IPS DF 6.9 (cell line): ENCODE measurements at regions not wholly inside any gene's neighbourhood (a gene's known extent, or its start where the extent isn't known, plus 50 kb on each side); places are given as distances from the start of the nearest gene placed in this dataset.

Experiments
- DNase-seq: peaks from one replicate; pipeline ENCODE4 v3.0.0-alpha.2; 2013; ENCODE audit warnings: low read depth, low spot score
- H3K27ac ChIP-seq: one replicate; pipeline ENCODE4 v1.5.1; 2013; ENCODE audit warnings: low read length, control low read depth
- H3K27me3 ChIP-seq: 2 replicates; pipeline ENCODE4 v1.6.1; 2013; ENCODE audit warnings: mild to moderate bottlenecking, low read length; ENCODE audit not compliant: control insufficient read depth, insufficient read depth
- H3K36me3 ChIP-seq: 2 replicates; pipeline ENCODE4 v1.6.1; 2013; ENCODE audit warnings: low read length; ENCODE audit not compliant: control insufficient read depth, insufficient read depth
- H3K4me1 ChIP-seq: 2 replicates; pipeline ENCODE4 v1.6.1; 2013; ENCODE audit warnings: low read length; ENCODE audit not compliant: control insufficient read depth, insufficient read depth
- H3K4me3 ChIP-seq: 2 replicates; pipeline ENCODE4 v1.5.1; 2013; ENCODE audit warnings: mild to moderate bottlenecking, low read length
- H3K9me3 ChIP-seq: 2 replicates; pipeline ENCODE4 v1.6.1; 2013; ENCODE audit warnings: low read length, inconsistent platforms; ENCODE audit not compliant: control insufficient read depth, insufficient read depth
- WGBS: extraction: QIAGEN DNeasy Blood & Tissue Kit; methylation state at CpG from one replicate; pipeline ENCODE4 v1.1.7; 2013; ENCODE audit warnings: mixed read lengths, missing lambda C conversion rate; ENCODE audit not compliant: insufficient read length, insufficient coverage; 5-methylcytosine and 5-hydroxymethylcytosine counted together

GRCh38 chr2:237150186-237150585, 64.5 kb downstream of the COPS8 start:
- no peaks in the 10 kb centered on the region; the same call in 1 of the 2 replicates for H3K9me3 ChIP-seq
- H3K27me3 ChIP-seq = no peaks in the 10 kb centered on the region
- no peaks in the 10 kb centered on the region for H3K36me3 ChIP-seq
- H3K4me3 ChIP-seq = no peak overlapping the region
- no peaks in the 10 kb centered on the region for H3K4me1 ChIP-seq
- no CpG with 5 or more reads among the region's 1 CpG for WGBS
- DNase-seq = no peak
- no peak overlapping the region for H3K27ac ChIP-seq

- Histone ChIP-seq H3K4me3 (no peak overlapping the region), H3K27me3 (no peaks in the 10 kb centered on the region), H3K36me3 (no peaks in the 10 kb centered on the region), H3K27ac (no peak overlapping the region), H3K4me1 (no peaks in the 10 kb centered on the region), H3K9me3 (no peaks in the 10 kb centered on the region; the same call in 1 of the 2 replicates)
- WGBS = no CpG with 5 or more reads among the region's 6 CpGs
- DNase-seq = no peak
Observed at GRCh38 chr2:237150831-237151375, 65.2 kb downstream of the COPS8 start.

- H3K36me3 ChIP-seq = no peaks in the 10 kb centered on the region
- no peaks in the 10 kb centered on the region; the same call in 1 of the 2 replicates for H3K9me3 ChIP-seq
- no peaks in the 10 kb centered on the region for H3K4me1 ChIP-seq
- DNase-seq = no peak
- no CpG with 5 or more reads among the region's 9 CpGs for WGBS
- no peak overlapping the region for H3K4me3 ChIP-seq
- H3K27ac ChIP-seq = no peak overlapping the region
- H3K27me3 ChIP-seq = no peaks in the 10 kb centered on the region
Observed at GRCh38 chr2:237152361-237152760, 66.7 kb downstream of the COPS8 start.

GRCh38 chr2:237153181-237153580, 67.5 kb downstream of the COPS8 start:
- no CpG with 5 or more reads among the region's 6 CpGs for WGBS

GRCh38 chr2:237154082-237154638, 68.5 kb downstream of the COPS8 start:
- H3K27ac ChIP-seq = no peak overlapping the region
- no peaks in the 10 kb centered on the region for H3K36me3 ChIP-seq
- H3K4me3 ChIP-seq = no peak overlapping the region
- WGBS = no CpG with 5 or more reads among the region's 7 CpGs
- H3K9me3 ChIP-seq = no peaks in the 10 kb centered on the region
- H3K4me1 ChIP-seq = no peaks in the 10 kb centered on the region
- no peaks in the 10 kb centered on the region for H3K27me3 ChIP-seq
- peak; percentile 33 for DNase-seq

More at GRCh38 chr2:237153181-237153580, 67.5 kb downstream of the COPS8 start:
- Histone ChIP-seq H3K9me3 (no peaks in the 10 kb centered on the region; the same call in 1 of the 2 replicates), H3K27me3 (no peaks in the 10 kb centered on the region), H3K36me3 (no peaks in the 10 kb centered on the region), H3K27ac (no peak overlapping the region), H3K4me1 (no peaks in the 10 kb centered on the region), H3K4me3 (no peak overlapping the region)
- DNase-seq = no peak

GRCh38 chr2:237154884-237155851, 69.5 kb downstream of the COPS8 start:
- Histone ChIP-seq H3K27me3 (no peaks in the 10 kb centered on the region), H3K36me3 (no peaks in the 10 kb centered on the region), H3K4me3 (no peak overlapping the region), H3K27ac (no peak overlapping the region), H3K9me3 (no peaks in the 10 kb centered on the region), H3K4me1 (no peaks in the 10 kb centered on the region)
- DNase-seq = no peak
- no CpG with 5 or more reads among the region's 11 CpGs for WGBS

GRCh38 chr2:237156031-237156856, 70.6 kb downstream of the COPS8 start:
- no peaks in the 10 kb centered on the region for H3K36me3 ChIP-seq
- H3K4me1 ChIP-seq = no peaks in the 10 kb centered on the region
- H3K27ac ChIP-seq = no peak overlapping the region
- DNase-seq = no peak
- H3K4me3 ChIP-seq = no peak overlapping the region
- H3K27me3 ChIP-seq = no peaks in the 10 kb centered on the region
- no peaks in the 10 kb centered on the region for H3K9me3 ChIP-seq
- no CpG with 5 or more reads among the region's 30 CpGs for WGBS

GRCh38 chr2:237156857-237157779, 71.4 kb downstream of the COPS8 start:
- Histone ChIP-seq H3K9me3 (no peaks in the 10 kb centered on the region), H3K27me3 (no peaks in the 10 kb centered on the region), H3K27ac (no peak overlapping the region), H3K4me3 (no peak overlapping the region), H3K4me1 (no peaks in the 10 kb centered on the region), H3K36me3 (no peaks in the 10 kb centered on the region)
- no peak for DNase-seq
- no CpG with 5 or more reads among the region's 34 CpGs for WGBS

GRCh38 chr2:237157780-237158102, 72.1 kb downstream of the COPS8 start:
- Histone ChIP-seq H3K27me3 (no peaks in the 10 kb centered on the region), H3K36me3 (no peaks in the 10 kb centered on the region), H3K4me1 (no peaks in the 10 kb centered on the region), H3K4me3 (no peak overlapping the region), H3K9me3 (no peaks in the 10 kb centered on the region), H3K27ac (no peak overlapping the region)
- no peak for DNase-seq
